ENCODE measurements at regions not wholly inside any gene's neighbourhood (a gene's known extent, or its start where the extent isn't known, plus 50 kb on each side); places are given as distances from the start of the nearest gene placed in this dataset.

DNA sequence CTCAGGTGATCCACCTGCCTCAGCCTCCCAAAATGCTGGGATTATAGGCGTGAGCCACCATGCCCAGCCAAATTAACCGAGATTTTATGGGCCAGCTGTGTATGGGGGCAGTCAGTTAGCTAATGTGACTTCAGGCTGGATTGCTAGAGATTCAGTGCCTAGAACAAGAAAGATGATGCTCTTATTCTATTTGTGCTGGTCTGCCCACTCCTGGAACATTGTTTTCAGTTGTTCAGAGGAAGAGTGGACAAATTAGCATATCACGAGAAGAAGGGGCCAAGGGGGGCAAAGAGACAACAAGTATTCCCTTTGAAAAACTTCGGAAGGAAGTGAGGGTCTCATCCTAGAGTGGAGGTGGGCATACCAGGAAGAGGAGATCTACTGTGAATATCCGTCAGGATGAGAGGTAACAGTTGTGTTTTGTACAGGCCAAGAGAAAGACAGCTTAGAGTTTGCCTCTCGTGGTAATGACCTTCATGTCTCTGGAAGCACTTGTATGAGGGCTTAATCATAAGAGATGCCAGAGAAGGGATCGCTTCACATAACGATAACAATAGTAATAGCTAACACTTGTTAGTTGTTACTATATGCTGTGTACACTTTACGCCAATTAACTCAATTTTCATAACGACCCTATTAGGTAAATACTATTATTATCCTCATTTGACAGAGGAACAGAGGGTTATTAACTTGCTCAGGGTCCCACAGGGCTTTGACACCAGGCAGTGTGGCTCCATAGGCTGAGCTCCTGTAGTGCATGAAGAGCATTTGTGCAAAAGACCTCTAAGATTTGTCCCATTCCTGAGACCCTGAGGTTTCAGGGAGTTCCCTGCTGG lies 138.3 kb downstream of the DDX1 start:
- H3K36me3 Mint-ChIP-seq (ENCODE audit: insufficient read depth, unreplicated experiment) = peaks cover 5% of the 10 kb centered on the region
- no peak overlapping the region for H3K27ac Mint-ChIP-seq (ENCODE audit: unreplicated experiment)
- ChIA-PET CTCF (no interaction called here), POLR2A (no interaction called here)
- no peak overlapping the region for H3K4me3 Mint-ChIP-seq (ENCODE audit: unreplicated experiment)
- Histone ChIP-seq H3K9me3 (no peaks in the 10 kb centered on the region), H3K27me3 (replicated peaks; ENCODE audit: control insufficient read depth, insufficient read depth, low read length) (no peaks in the 10 kb centered on the region), H3K4me1 (peaks cover 35% of the 10 kb centered on the region), H3K36me3 (ENCODE audit: control insufficient read depth, insufficient read depth, low read length) (no peaks in the 10 kb centered on the region), H3K4me3 (ENCODE audit: low read depth, low read length) (no peak overlapping the region)
- H3K4me1 Mint-ChIP-seq (ENCODE audit: low read depth, unreplicated experiment) = peaks cover 41% of the 10 kb centered on the region
- no peak for DNase-seq
- intact Hi-C loops (cut with micrococcal nuclease; ENCODE audit: unreplicated experiment) = loop anchor here (5.0 kb wide), 1 partner anchor 63 kb away; no protein-coding TSS in a partner anchor
- BruUV-seq (replicated peaks) = no TSS peak
- H3K9me3 Mint-ChIP-seq (ENCODE audit: unreplicated experiment) = no peaks in the 10 kb centered on the region
- H3K27me3 Mint-ChIP-seq (ENCODE audit: insufficient read depth, unreplicated experiment) = no peaks in the 10 kb centered on the region
- TF ChIP-seq, protein P1, sequence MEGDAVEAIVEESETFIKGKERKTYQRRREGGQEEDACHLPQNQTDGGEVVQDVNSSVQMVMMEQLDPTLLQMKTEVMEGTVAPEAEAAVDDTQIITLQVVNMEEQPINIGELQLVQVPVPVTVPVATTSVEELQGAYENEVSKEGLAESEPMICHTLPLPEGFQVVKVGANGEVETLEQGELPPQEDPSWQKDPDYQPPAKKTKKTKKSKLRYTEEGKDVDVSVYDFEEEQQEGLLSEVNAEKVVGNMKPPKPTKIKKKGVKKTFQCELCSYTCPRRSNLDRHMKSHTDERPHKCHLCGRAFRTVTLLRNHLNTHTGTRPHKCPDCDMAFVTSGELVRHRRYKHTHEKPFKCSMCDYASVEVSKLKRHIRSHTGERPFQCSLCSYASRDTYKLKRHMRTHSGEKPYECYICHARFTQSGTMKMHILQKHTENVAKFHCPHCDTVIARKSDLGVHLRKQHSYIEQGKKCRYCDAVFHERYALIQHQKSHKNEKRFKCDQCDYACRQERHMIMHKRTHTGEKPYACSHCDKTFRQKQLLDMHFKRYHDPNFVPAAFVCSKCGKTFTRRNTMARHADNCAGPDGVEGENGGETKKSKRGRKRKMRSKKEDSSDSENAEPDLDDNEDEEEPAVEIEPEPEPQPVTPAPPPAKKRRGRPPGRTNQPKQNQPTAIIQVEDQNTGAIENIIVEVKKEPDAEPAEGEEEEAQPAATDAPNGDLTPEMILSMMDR (IDR thresholded peaks at IDR 0.05; ENCODE audit: insufficient read depth in 1 of 2, low read depth in 1 of 2, low read length in 1 of 2, severe bottlenecking in 1 of 2, unreplicated experiment in 1 of 2) = no peak

DNA sequence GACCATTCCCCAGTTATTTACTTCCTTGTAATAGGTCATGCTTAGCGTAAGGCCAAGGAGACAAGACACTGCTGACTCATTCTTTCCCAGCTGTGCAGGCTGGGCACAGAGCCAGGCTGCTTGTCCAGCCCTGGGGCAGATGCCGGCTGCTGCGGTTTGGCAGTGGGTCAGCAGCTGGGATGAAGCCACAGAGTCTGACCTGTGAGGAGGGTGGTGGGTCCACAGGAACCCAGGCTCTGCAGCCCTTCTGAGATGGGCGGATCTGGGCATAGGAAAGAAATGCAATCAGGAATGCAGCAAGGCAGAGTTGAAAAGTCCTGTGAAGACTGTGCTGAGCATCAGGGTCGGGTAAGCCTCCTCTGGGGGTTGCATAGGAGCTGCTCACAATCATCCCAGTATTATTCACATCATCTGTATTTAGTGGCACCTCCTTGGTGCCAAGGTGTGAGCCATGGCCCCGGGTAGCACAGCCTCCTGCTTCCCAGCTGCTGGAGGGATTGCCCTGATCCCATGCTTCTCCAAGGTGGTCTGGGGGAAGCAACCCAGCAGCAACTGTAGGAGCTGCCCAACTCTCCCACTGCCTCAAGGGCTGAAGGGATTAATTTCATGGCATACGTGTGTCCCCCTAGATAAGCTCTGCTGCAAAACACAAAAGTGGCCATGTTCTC lies 139.0 kb downstream of the DDX1 start:
- CTCF ChIA-PET = interaction anchor here (0.7 kb wide), 1 partner anchor 20 kb away, joined by 3 read pairs; no protein-coding TSS in a partner anchor
- TF ChIP-seq, protein P1 (IDR thresholded peaks at IDR 0.05; ENCODE audit: insufficient read depth in 1 of 2, low read depth in 1 of 2, low read length in 1 of 2, severe bottlenecking in 1 of 2, unreplicated experiment in 1 of 2) = no peak
- POLR2A ChIA-PET = interaction anchor here (0.8 kb wide), 1 partner anchor 17 kb away, joined by 3 read pairs; no protein-coding TSS in a partner anchor
- Mint-ChIP-seq H3K9me3 (ENCODE audit: unreplicated experiment) (no peaks in the 10 kb centered on the region), H3K27ac (ENCODE audit: unreplicated experiment) (no peak overlapping the region), H3K4me1 (ENCODE audit: low read depth, unreplicated experiment) (peaks cover 49% of the 10 kb centered on the region), H3K4me3 (ENCODE audit: unreplicated experiment) (no peak overlapping the region), H3K27me3 (ENCODE audit: insufficient read depth, unreplicated experiment) (no peaks in the 10 kb centered on the region), H3K36me3 (ENCODE audit: insufficient read depth, unreplicated experiment) (peaks cover 5% of the 10 kb centered on the region)
- Histone ChIP-seq H3K36me3 (ENCODE audit: control insufficient read depth, insufficient read depth, low read length) (no peaks in the 10 kb centered on the region), H3K27me3 (replicated peaks; ENCODE audit: control insufficient read depth, insufficient read depth, low read length) (no peaks in the 10 kb centered on the region), H3K4me1 (peaks cover 42% of the 10 kb centered on the region), H3K9me3 (no peaks in the 10 kb centered on the region), H3K4me3 (ENCODE audit: low read depth, low read length) (no peak overlapping the region)
- intact Hi-C loops (cut with micrococcal nuclease; ENCODE audit: unreplicated experiment) = loop anchor here (5.0 kb wide), 1 partner anchor 63 kb away; no protein-coding TSS in a partner anchor
- DNase-seq = no peak
- no TSS peak for BruUV-seq (replicated peaks)

DNA sequence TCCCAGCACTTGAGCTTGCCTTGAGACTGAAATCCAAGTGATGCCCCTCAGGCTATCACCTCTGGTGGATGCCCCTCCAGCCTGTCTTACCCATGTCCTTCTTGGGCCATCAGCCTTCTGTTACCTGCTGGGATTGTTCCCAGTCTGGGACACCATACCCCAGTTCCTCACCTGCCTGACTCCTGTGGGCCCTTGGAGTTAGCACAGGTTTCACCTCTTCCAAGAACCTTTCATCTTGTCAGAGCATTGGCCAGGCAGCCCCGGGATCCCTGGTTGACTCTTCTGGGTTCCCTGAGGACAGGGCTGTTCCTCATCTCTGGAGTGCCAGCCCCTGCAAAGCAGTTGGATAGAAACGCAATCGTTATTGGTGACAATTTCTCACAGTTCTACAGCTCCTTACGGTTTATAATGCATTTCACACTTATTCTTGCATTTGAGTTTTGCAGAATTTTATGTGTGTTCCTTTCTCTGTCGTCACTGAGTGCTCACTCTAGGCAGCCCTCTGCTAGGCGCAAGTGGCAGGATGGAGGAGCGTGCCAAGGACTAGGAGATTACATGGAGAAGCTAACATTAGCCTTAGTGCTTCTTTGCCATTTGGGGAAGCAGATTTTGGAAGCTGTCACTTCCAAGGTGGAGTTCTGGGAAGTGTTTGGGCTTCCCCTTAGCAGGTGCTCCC lies 139.7 kb downstream of the DDX1 start:
- Mint-ChIP-seq H3K27ac (ENCODE audit: unreplicated experiment) (peak overlapping the region; percentile 53), H3K4me1 (ENCODE audit: low read depth, unreplicated experiment) (peaks cover 53% of the 10 kb centered on the region), H3K27me3 (ENCODE audit: insufficient read depth, unreplicated experiment) (no peaks in the 10 kb centered on the region), H3K4me3 (ENCODE audit: unreplicated experiment) (no peak overlapping the region), H3K36me3 (ENCODE audit: insufficient read depth, unreplicated experiment) (peaks cover 5% of the 10 kb centered on the region), H3K9me3 (ENCODE audit: unreplicated experiment) (no peaks in the 10 kb centered on the region)
- Histone ChIP-seq H3K36me3 (ENCODE audit: control insufficient read depth, insufficient read depth, low read length) (no peaks in the 10 kb centered on the region), H3K4me3 (ENCODE audit: low read depth, low read length) (no peak overlapping the region), H3K9me3 (no peaks in the 10 kb centered on the region), H3K4me1 (peaks cover 45% of the 10 kb centered on the region), H3K27me3 (replicated peaks; ENCODE audit: control insufficient read depth, insufficient read depth, low read length) (no peaks in the 10 kb centered on the region)
- BruUV-seq (replicated peaks) = no TSS peak
- ChIA-PET POLR2A (interaction anchor here (0.8 kb wide), 1 partner anchor 17 kb away, joined by 3 read pairs; no protein-coding TSS in a partner anchor), CTCF (interaction anchor here (0.6 to 0.7 kb wide), 2 partner anchors 17 to 19 kb away, joined by 3 read pairs; no protein-coding TSS in a partner anchor)
- DNase-seq = no peak
- TF ChIP-seq, protein P1 (IDR thresholded peaks at IDR 0.05; ENCODE audit: insufficient read depth in 1 of 2, low read depth in 1 of 2, low read length in 1 of 2, severe bottlenecking in 1 of 2, unreplicated experiment in 1 of 2) = no peak
- intact Hi-C loops (cut with micrococcal nuclease; ENCODE audit: unreplicated experiment) = loop anchor here (5.0 kb wide), 1 partner anchor 64 kb away; no protein-coding TSS in a partner anchor
